ENCODE measurements at regions not wholly inside any gene's neighbourhood (a gene's known extent, or its start where the extent isn't known, plus 50 kb on each side); places are given as distances from the start of the nearest gene placed in this dataset.

GRCh38 chr9:27756418-27756817 lies 183.1 kb upstream of the C9orf72 start:
- DNase-seq = no peak

- DNase-seq = no peak
Measured at GRCh38 chr9:27763831-27764230, 190.6 kb upstream of the C9orf72 start.

GRCh38 chr9:27765266-27766072 lies 192.2 kb upstream of the C9orf72 start:
- no peak for DNase-seq

- peak; percentile 12 to 21 for DNase-seq
Measured at GRCh38 chr9:27766073-27766835, 193.0 kb upstream of the C9orf72 start.

GRCh38 chr9:27768781-27769180 lies 195.5 kb upstream of the C9orf72 start:
- DNase-seq = no peak

GRCh38 chr9:27770541-27770940 lies 197.3 kb upstream of the C9orf72 start:
- DNase-seq = no peak

GRCh38 chr9:27771803-27772545 lies 198.7 kb upstream of the C9orf72 start:
- DNase-seq = peak; percentile 23 to 69

- DNase-seq = no peak
Measured at GRCh38 chr9:27784847-27785713, 211.8 kb upstream of the C9orf72 start.

GRCh38 chr9:27785714-27786100 lies 212.4 kb upstream of the C9orf72 start:
- no peak for DNase-seq

- no peak for DNase-seq
Measured at GRCh38 chr9:27787891-27788290, 214.6 kb upstream of the C9orf72 start.

- DNase-seq = no peak
Measured at GRCh38 chr9:27791311-27791710, 218.0 kb upstream of the C9orf72 start.

- DNase-seq = no peak
Measured at GRCh38 chr9:27792971-27793689, 219.8 kb upstream of the C9orf72 start.

- no peak for DNase-seq
Measured at GRCh38 chr9:27799326-27799725, 226.0 kb upstream of the C9orf72 start.

- DNase-seq = no peak
Measured at GRCh38 chr9:27800159-27800558, 226.9 kb upstream of the C9orf72 start.

- DNase-seq = no peak
Measured at GRCh38 chr9:27800692-27801370, 227.6 kb upstream of the C9orf72 start.

GRCh38 chr9:27801545-27801944 lies 228.3 kb upstream of the C9orf72 start:
- DNase-seq = no peak

- no peak for DNase-seq
Measured at GRCh38 chr9:27802418-27802817, 229.1 kb upstream of the C9orf72 start.

- no peak for DNase-seq
Measured at GRCh38 chr9:27808864-27809263, 235.6 kb upstream of the C9orf72 start.

GRCh38 chr9:27817747-27818146 lies 244.5 kb upstream of the C9orf72 start:
- DNase-seq = peak in 1 of 2 experiments; percentile 49

- no peak for DNase-seq
Measured at GRCh38 chr9:27818348-27818747, 245.1 kb upstream of the C9orf72 start.

- DNase-seq = no peak
Measured at GRCh38 chr9:27828908-27829307, 255.6 kb upstream of the C9orf72 start.

Measured in NCI-H2081 (cell line).